ENCODE measurements at regions not wholly inside any gene's neighbourhood (a gene's known extent, or its start where the extent isn't known, plus 50 kb on each side); places are given as distances from the start of the nearest gene placed in this dataset.

GRCh38 chr11:11173316-11174025 lies 179.6 kb downstream of the CSNK2A3 start:
- H3K36me3 ChIP-seq (ENCODE audit: control insufficient read depth, insufficient read depth, low read length): no peaks in the 10 kb centered on the region
- no peaks in the 10 kb centered on the region for H3K27me3 ChIP-seq (ENCODE audit: control insufficient read depth, insufficient read depth, low read length)
- no peak overlapping the region for H3K4me3 ChIP-seq (ENCODE audit: low read depth, low read length)
- FAIRE-seq (peak; percentile 75), DNase-seq (ENCODE audit: low read depth) (peak; percentile 73)
- TF ChIP-seq CTCF (IDR thresholded peaks at IDR 0.05; ENCODE audit: insufficient read depth, low read length, severe bottlenecking): no peak

- DNase-seq (ENCODE audit: low read depth) (no peak), FAIRE-seq (no peak)
- TF ChIP-seq CTCF (IDR thresholded peaks at IDR 0.05; ENCODE audit: insufficient read depth, low read length, severe bottlenecking): no peak
- H3K27me3 ChIP-seq (ENCODE audit: control insufficient read depth, insufficient read depth, low read length): peaks cover 1% of the 10 kb centered on the region
- no peaks in the 10 kb centered on the region for H3K36me3 ChIP-seq (ENCODE audit: control insufficient read depth, insufficient read depth, low read length)
- H3K4me3 ChIP-seq (ENCODE audit: low read depth, low read length): no peak overlapping the region
Measured at GRCh38 chr11:11171854-11172253, 181.2 kb downstream of the CSNK2A3 start.

GRCh38 chr11:11171285-11171684 lies 181.8 kb downstream of the CSNK2A3 start:
- Histone ChIP-seq H3K36me3 (ENCODE audit: control insufficient read depth, insufficient read depth, low read length) (no peaks in the 10 kb centered on the region), H3K27me3 (ENCODE audit: control insufficient read depth, insufficient read depth, low read length) (peaks cover 1% of the 10 kb centered on the region), H3K4me3 (ENCODE audit: low read depth, low read length) (no peak overlapping the region)
- DNase-seq (ENCODE audit: low read depth) (no peak), FAIRE-seq (no peak)
- TF ChIP-seq CTCF (IDR thresholded peaks at IDR 0.05; ENCODE audit: insufficient read depth, low read length, severe bottlenecking): no peak

- no peak for TF ChIP-seq CTCF (IDR thresholded peaks at IDR 0.05; ENCODE audit: insufficient read depth, low read length, severe bottlenecking)
- FAIRE-seq: no peak
- H3K36me3 ChIP-seq (ENCODE audit: control insufficient read depth, insufficient read depth, low read length): no peaks in the 10 kb centered on the region
- no peak overlapping the region for H3K4me3 ChIP-seq (ENCODE audit: low read depth, low read length)
- no peak for DNase-seq (ENCODE audit: low read depth)
- peaks cover 1% of the 10 kb centered on the region for H3K27me3 ChIP-seq (ENCODE audit: control insufficient read depth, insufficient read depth, low read length)
Measured at GRCh38 chr11:11170352-11171084, 182.5 kb downstream of the CSNK2A3 start.

- no peaks in the 10 kb centered on the region for H3K36me3 ChIP-seq (ENCODE audit: control insufficient read depth, insufficient read depth, low read length)
- FAIRE-seq: no peak
- H3K4me3 ChIP-seq (ENCODE audit: low read depth, low read length): no peak overlapping the region
- no peak for DNase-seq (ENCODE audit: low read depth)
- peaks cover 4% of the 10 kb centered on the region for H3K27me3 ChIP-seq (ENCODE audit: control insufficient read depth, insufficient read depth, low read length)
- TF ChIP-seq CTCF (IDR thresholded peaks at IDR 0.05; ENCODE audit: insufficient read depth, low read length, severe bottlenecking): no peak
Measured at GRCh38 chr11:11169715-11170351, 183.2 kb downstream of the CSNK2A3 start.

Measured in bronchial epithelial cell (primary cell).